Small intestine (tissue), 7 donors: ENCODE measurements at regions not wholly inside any gene's neighbourhood (a gene's known extent, or its start where the extent isn't known, plus 50 kb on each side); places are given as distances from the start of the nearest gene placed in this dataset.

Experiments used
- DNase-seq, 2 donors: peaks; one replicate each; pipeline versions ENCODE4 v3.0.0 to v3.0.0-alpha.2; 2013
- FAIRE-seq: peaks from 2 replicates; lab custom pipeline; 2012; peaks lifted over from hg19 to GRCh38; lab: Jason Lieb, UNC
- H3K27ac ChIP-seq, 3 donors: one replicate each; pipeline ENCODE4 v1.5.1; 2013; ENCODE audit warnings: low read length in 2 of 3, mild to moderate bottlenecking in 2 of 3, control low read depth in 1 of 3, inconsistent platforms in 1 of 3, low read depth in 1 of 3, moderate library complexity in 1 of 3
- H3K27me3 ChIP-seq, 3 donors: one replicate each; pipeline ENCODE4 v1.6.1; 2013; ENCODE audit warnings: low read length in 3 of 3, inconsistent platforms in 1 of 3; ENCODE audit not compliant: control insufficient read depth in 3 of 3, insufficient read depth in 3 of 3
- H3K36me3 ChIP-seq, 3 donors: one replicate each; pipeline ENCODE4 v1.6.1; 2013; ENCODE audit warnings: low read length in 3 of 3, inconsistent platforms in 1 of 3, low read depth in 1 of 3, mild to moderate bottlenecking in 1 of 3, moderate library complexity in 1 of 3; ENCODE audit not compliant: control insufficient read depth in 3 of 3, insufficient read depth in 2 of 3
- H3K4me1 ChIP-seq, 3 donors: one replicate each; pipeline ENCODE4 v1.6.1; 2013; ENCODE audit warnings: low read length in 2 of 3, inconsistent platforms in 1 of 3, low read depth in 1 of 3, mild to moderate bottlenecking in 1 of 3, moderate library complexity in 1 of 3; ENCODE audit not compliant: control insufficient read depth in 3 of 3, insufficient read depth in 2 of 3
- H3K4me3 ChIP-seq, 3 donors: one replicate each; pipeline ENCODE4 v1.5.1; 2013; ENCODE audit warnings: low read length in 3 of 3, control low read depth in 1 of 3, inconsistent platforms in 1 of 3, low read depth in 1 of 3, mild to moderate bottlenecking in 1 of 3, moderate library complexity in 1 of 3
- H3K9me3 ChIP-seq, 2 donors: one replicate each; pipeline ENCODE4 v1.6.1; 2013; ENCODE audit warnings: low read depth in 1 of 2, low read length in 1 of 2; ENCODE audit not compliant: control insufficient read depth in 2 of 2, insufficient read depth in 1 of 2
- WGBS, 3 donors: extraction: QIAGEN DNeasy Blood & Tissue Kit; methylation state at CpG; one replicate each; pipeline ENCODE4 v1.1.7; 2013; 5-methylcytosine and 5-hydroxymethylcytosine counted together
- donor health status: healthy with polysubstance abuse.
- donor health status: control.
- donor health status: control.
- donor health status: Bipolar disorder and iron deficiency.
- donor health status: healthy.

DNA sequence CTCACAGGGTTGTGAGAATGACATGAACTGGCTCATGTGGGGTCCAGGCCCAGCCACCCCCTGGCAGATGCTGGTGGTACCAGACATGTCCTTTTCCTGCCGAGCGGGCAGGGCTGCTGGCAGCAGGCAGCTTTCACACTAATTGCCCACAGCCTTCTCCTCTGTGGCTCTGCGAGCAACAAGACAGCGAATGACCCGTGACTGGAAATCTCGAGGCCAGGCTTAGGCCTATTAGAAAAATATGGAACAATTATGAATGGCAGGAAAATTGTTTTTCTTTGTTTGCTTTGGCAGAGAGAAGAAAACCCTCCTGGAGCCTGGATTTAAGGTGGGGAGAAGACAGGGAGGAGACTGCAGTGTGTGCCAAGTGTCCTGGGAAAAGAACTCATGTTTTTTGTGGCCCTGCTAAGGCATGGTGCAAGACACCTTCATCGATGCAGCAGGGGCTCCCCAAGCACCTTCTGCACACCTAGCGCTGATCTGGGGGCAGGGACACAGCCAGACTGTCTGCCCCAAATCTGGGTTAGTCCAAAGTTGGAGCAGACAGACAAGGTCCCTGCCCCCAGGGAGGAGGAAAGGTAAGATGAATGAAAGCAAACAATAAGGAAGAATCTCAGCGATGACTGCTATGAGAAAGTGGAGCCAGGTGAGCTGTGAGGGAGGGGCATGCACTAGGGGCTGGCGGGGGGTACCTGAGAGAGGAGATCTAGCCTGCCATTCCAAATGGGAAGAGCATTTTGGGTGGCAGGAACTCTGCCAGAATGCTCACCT lies 193.8 kb upstream of the TLE3 start:
- FAIRE-seq (no peak), DNase-seq (no peak)
- Histone ChIP-seq H3K27me3 (peaks cover 0 to 2% (median 0%) of the 10 kb centered on the region in 3 donors), H3K9me3 (no peaks in the 10 kb centered on the region), H3K27ac (no peak overlapping the region), H3K4me1 (no peaks in the 10 kb centered on the region), H3K36me3 (no peaks in the 10 kb centered on the region), H3K4me3 (no peak overlapping the region)
- 63 to 77% (median 65%) methylated on average over 10 of the region's 10 CpGs for WGBS, 3 donors

DNA sequence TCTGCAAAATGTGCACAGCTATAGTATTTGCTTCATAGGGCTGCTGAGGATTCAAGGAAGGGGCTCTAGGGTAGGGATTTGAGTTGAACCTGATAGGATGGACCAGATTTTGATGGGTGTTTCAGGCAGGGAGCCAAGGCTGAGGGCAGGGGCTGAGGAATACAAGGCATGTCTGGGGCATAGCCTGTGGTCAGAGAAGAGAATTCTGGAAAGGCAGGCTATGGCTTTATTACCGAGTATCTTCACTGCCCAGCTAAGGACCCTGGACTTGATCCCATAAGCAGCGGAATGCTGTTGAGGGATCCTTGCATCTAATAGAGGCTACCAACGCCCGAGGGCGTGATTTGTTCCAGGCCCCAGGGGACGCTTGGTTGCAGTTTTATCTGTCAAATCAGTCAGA lies 193.0 kb upstream of the TLE3 start:
- Histone ChIP-seq H3K4me3 (no peak overlapping the region), H3K27ac (no peak overlapping the region), H3K27me3 (peaks cover 0 to 2% (median 0%) of the 10 kb centered on the region in 3 donors), H3K4me1 (no peaks in the 10 kb centered on the region), H3K9me3 (no peaks in the 10 kb centered on the region), H3K36me3 (no peaks in the 10 kb centered on the region)
- DNase-seq (no peak), FAIRE-seq (no peak)
- WGBS, 3 donors: 92 to 95% (median 95%) methylated on average over 6 of the region's 6 CpGs

DNA sequence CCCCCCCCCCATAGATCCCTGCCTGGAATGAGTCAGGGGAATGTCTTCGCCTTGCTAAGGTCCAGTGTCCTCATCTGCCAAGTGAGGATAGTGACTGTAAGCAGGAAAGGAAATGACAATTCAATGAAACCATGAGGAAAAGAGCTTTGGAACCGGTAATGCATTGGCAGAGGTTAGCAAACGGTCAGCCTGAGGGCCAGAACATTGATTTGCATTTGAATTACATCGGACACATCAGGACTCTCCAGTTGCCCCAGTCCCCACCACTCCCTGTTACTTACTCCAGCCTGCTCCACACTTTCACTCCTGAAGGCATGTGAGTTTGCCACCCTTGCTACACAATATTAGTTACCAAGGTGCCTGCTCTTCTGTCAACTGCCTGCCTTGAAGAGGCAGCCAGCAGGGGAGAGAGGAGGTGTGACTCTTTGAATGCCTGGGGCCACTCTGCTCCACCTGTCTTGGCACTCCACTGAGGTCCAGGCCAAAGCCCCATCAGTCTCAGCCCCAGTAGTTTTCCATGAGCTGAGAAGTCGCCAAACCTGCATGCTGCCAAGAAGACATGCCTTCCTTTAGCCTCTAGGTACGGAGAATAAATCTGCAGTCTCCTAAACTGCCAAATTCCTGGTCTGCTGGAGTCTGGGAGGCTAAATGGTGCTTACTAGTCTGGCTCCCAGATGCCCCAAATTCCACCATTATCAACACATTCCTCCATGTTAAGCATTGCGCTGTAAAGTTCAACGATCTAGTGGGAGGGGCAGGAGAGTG lies 191.7 kb upstream of the TLE3 start:
- Histone ChIP-seq H3K4me3 (no peak overlapping the region), H3K9me3 (no peaks in the 10 kb centered on the region), H3K36me3 (no peaks in the 10 kb centered on the region), H3K4me1 (no peaks in the 10 kb centered on the region), H3K27ac (no peak overlapping the region), H3K27me3 (peaks cover 0 to 2% (median 0%) of the 10 kb centered on the region in 3 donors)
- no peak for FAIRE-seq
- WGBS, 3 donors: 50 to 60% (median 56%) methylated on average over 8 of the region's 8 CpGs
- no peak for DNase-seq

DNA sequence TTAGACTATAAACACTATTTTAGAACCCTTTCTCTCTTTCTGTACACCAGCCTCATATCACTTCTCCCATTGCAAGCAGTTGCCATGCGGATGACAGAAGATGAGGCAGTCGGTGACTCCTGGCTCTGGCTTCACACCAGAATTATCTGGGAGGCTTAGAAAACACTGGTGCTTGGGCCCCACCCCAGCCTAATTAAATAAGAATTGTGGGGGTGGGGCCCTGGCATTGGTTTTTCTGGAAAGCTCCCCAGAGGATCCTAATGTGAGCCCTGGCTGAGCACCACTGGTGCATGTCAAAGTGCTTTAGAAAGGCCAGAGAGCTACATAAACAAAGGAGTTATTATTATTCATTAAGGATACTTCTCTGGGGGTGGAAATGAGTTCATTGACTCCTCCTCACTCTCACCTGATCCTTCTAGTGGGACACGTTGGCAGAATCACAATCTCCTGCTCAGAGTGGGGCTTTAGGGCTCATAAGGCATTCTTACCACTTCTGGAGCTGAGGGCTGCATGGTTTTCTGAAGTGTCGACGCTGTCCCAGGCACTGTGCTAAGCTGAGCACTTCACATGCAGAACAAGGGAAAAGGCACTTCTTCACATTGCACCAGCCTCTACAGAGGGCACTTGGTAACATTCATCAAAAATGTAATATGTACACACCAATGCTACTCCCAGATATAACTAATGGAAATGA lies 188.5 kb upstream of the TLE3 start:
- no peak overlapping the region for H3K4me3 ChIP-seq
- H3K36me3 ChIP-seq: no peaks in the 10 kb centered on the region
- no peaks in the 10 kb centered on the region for H3K9me3 ChIP-seq
- WGBS, 3 donors: 79 to 90% (median 85%) methylated on average over 5 of the region's 5 CpGs
- no peaks in the 10 kb centered on the region for H3K27me3 ChIP-seq
- H3K4me1 ChIP-seq: no peaks in the 10 kb centered on the region
- DNase-seq (no peak), FAIRE-seq (no peak)
- H3K27ac ChIP-seq: no peak overlapping the region

DNA sequence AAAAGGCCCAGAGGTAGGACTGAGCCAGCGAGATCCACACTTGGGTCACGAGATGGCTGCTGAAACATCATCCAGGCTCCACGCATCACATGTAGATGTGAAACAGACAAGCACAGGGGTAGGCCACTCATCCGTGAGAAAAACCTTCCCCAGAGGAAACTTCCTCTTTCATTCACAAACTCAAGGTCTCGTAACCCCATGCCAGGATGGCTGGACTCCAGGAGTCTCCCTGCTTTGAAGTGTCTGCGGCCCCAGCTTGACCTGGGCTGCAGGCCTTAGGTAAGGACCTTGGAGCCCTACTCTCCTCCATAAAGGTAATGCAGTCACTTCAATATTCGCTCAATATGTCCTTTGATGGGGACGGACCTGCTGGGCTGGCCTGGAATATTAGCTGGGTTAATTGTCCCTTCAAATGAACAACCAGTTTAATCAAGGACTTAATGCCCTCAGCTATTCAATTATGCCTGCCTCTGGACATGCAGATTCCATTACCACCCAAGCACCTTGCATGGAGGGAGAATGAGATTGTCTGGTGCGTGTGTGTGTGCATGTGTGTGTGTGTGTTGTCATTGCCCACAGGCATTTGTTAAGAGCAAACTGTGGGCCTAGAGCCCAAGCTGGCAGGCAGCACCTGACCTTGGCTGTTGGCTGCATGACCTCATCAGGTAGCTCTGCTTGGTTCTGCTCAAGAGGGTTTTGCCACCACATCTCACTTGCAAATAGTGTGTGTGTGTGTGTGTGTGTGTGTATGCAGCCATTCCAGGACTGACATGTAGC lies 186.9 kb upstream of the TLE3 start:
- 90 to 92% (median 92%) methylated on average over 9 of the region's 9 CpGs for WGBS, 3 donors
- no peak for FAIRE-seq
- no peaks in the 10 kb centered on the region for H3K9me3 ChIP-seq
- no peak for DNase-seq
- no peaks in the 10 kb centered on the region for H3K36me3 ChIP-seq
- H3K27ac ChIP-seq: no peak overlapping the region
- no peak overlapping the region for H3K4me3 ChIP-seq
- no peaks in the 10 kb centered on the region for H3K4me1 ChIP-seq
- no peaks in the 10 kb centered on the region for H3K27me3 ChIP-seq

DNA sequence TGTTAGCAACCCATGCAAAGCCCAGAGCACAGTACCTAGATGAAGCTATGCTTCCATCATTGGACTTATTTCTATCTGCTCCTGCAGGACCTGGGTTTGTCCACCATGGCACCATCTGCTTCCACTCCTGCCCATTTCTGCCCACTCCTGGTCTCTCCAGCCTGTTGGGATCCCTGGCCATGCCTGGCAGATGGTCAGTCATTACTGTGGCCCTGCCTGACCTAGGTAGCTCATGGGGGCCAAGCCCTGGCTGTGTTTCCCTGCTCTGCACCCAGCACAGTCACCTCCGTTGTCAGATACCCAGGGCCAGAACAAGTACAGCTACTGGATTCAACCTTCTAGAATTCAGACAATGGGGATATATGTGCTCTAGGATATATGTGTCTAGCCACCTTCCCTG lies 185.8 kb upstream of the TLE3 start:
- Histone ChIP-seq H3K4me3 (no peak overlapping the region), H3K9me3 (no peaks in the 10 kb centered on the region), H3K36me3 (no peaks in the 10 kb centered on the region), H3K27me3 (no peaks in the 10 kb centered on the region), H3K27ac (no peak overlapping the region), H3K4me1 (no peaks in the 10 kb centered on the region)
- FAIRE-seq (no peak), DNase-seq (no peak)
- WGBS, 3 donors: 10 to 100% (median 54%) methylated on average over 1 of the region's 1 CpG

DNA sequence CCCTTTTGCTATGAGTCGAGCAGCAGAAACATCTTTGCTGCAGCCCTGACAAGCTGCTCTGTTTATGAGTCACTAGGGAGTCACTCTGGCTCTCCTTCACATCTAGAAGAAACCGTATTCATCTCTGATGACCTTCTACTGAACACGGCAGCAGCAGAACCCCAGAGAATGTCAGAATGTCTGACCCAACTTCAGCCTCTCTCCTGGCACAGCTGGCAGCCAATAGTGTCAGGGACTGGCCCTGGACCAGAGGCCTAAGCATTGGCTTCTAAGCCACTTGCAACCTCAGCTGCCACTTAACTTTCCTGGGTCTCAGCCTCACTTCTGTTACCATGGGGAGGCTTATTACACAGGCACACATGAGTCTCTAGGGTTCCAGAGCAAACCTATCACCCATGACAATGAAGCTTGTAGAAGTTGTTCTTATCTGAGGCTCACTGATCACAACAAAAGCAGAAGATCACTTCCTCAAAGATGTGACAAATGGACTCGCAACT lies 184.1 kb upstream of the TLE3 start:
- DNase-seq (no peak), FAIRE-seq (no peak)
- Histone ChIP-seq H3K27ac (no peak overlapping the region), H3K36me3 (no peaks in the 10 kb centered on the region), H3K9me3 (no peaks in the 10 kb centered on the region), H3K4me3 (no peak overlapping the region), H3K4me1 (no peaks in the 10 kb centered on the region), H3K27me3 (no peaks in the 10 kb centered on the region)
- WGBS, 3 donors: 65 to 68% (median 68%) methylated on average over 4 of the region's 4 CpGs
